K562 (cell line): ENCODE measurements at regions not wholly inside any gene's neighbourhood (a gene's known extent, or its start where the extent isn't known, plus 50 kb on each side); places are given as distances from the start of the nearest gene placed in this dataset.

ENCODE experiments used
- CTCF ChIP-seq, 3 experiments: IDR thresholded peaks in 2 of 3; conservative IDR thresholded peaks in 1 of 3; 2 replicates each; pipeline ENCODE4 v1.5.1; 2011 to 2012; ENCODE audit warnings: low read length in 3 of 3, mild to moderate bottlenecking in 3 of 3, control low read depth in 2 of 3, improper control_type of control experiment in 1 of 3, inconsistent platforms in 1 of 3, low read depth in 1 of 3, mixed read lengths in 1 of 3, moderate library complexity in 1 of 3; ENCODE audit not compliant: insufficient read depth in 2 of 3
- HMG20A ChIP-seq: fragments of 450-650 bp; formaldehyde crosslinking; conservative IDR thresholded peaks from 2 replicates; pipeline ENCODE4 v1.4.0; 2020; ENCODE audit warnings: mild to moderate bottlenecking, mixed read lengths
- MXI1 ChIP-seq: IDR thresholded peaks from 2 replicates; pipeline ENCODE4 v1.6.1; 2011; ENCODE audit warnings: low read depth, mild to moderate bottlenecking, improper control_type of control experiment, low read length
- NR0B1 ChIP-seq: fragments of 450-650 bp; IDR thresholded peaks from one replicate; pipeline ENCODE4 v1.6.1; 2018; ENCODE audit warnings: mild to moderate bottlenecking, moderate library complexity; ENCODE audit not compliant: partially characterized antibody
- RAD21 ChIP-seq, 2 experiments: fragments of 250-450 bp in 1 of 2; fragments of 450-650 bp in 1 of 2; sonication (Bioruptor Pico) in 1 of 2; formaldehyde crosslinking in 1 of 2; IDR thresholded peaks in 1 of 2; conservative IDR thresholded peaks in 1 of 2; 2 replicates each; pipeline versions ENCODE4 v1.4.0 to v1.8.0; 2020 to 2022; ENCODE audit warnings: mild to moderate bottlenecking in 2 of 2, moderate library complexity in 1 of 2
- TOE1 ChIP-seq, 2 experiments: fragments of 450-650 bp in 1 of 2; sonication (generic) in 1 of 2; formaldehyde crosslinking in 1 of 2; IDR thresholded peaks; 2 replicates each; pipeline versions ENCODE4 v1.7.1 to v1.8.0; 2016 to 2022; ENCODE audit warnings: borderline replicate concordance in 2 of 2, mild to moderate bottlenecking in 2 of 2, antibody characterized with exemption in 1 of 2, inconsistent platforms in 1 of 2, low read depth in 1 of 2, missing genetic modification reagents in 1 of 2, moderate library complexity in 1 of 2
- YY1 ChIP-seq, 3 experiments: IDR thresholded peaks; 2 replicates each; pipeline ENCODE4 v1.6.1; 2011; ENCODE audit warnings: low read length in 2 of 3, mild to moderate bottlenecking in 2 of 3, moderate library complexity in 2 of 3, borderline replicate concordance in 1 of 3, control low read depth in 1 of 3, low read depth in 1 of 3; ENCODE audit not compliant: insufficient read depth in 3 of 3, insufficient replicate concordance in 2 of 3, control insufficient read depth in 1 of 3, insufficient read length in 1 of 3; ENCODE audit errors: extremely low read depth in 1 of 3
- ZNF232 ChIP-seq: sonication (generic); formaldehyde crosslinking; IDR thresholded peaks from 2 replicates; pipeline ENCODE4 v1.8.0; 2022; ENCODE audit warnings: mild to moderate bottlenecking, missing genetic modification reagents
- TF ChIP-seq, protein P1 (sequence below), 2 experiments: fragments of 450-650 bp in 1 of 2; sonication (generic) in 1 of 2; formaldehyde crosslinking in 1 of 2; IDR thresholded peaks in 1 of 2; conservative IDR thresholded peaks in 1 of 2; 2 replicates each; pipeline versions ENCODE4 v1.6.1 to v1.8.1; 2016 to 2023; ENCODE audit warnings: mild to moderate bottlenecking in 2 of 2, moderate library complexity in 2 of 2, inconsistent platforms in 1 of 2, missing genetic modification reagents in 1 of 2

GRCh38 chr6:27747637-27748036 lies 164.6 kb downstream of the OR2B2 start:
- TF ChIP-seq TOE1 (IDR thresholded peaks at IDR 0.05; ENCODE audit: borderline replicate concordance): no peak
- no peak for TF ChIP-seq TOE1 (CRISPR knock-in tag; IDR thresholded peaks at IDR 0.05; ENCODE audit: borderline replicate concordance, low read depth)
- no peak for TF ChIP-seq YY1 (IDR thresholded peaks at IDR 0.05; ENCODE audit: borderline replicate concordance in 1 of 3, control insufficient read depth in 1 of 3, extremely low read depth in 1 of 3, insufficient read depth in 3 of 3, insufficient read length in 1 of 3, insufficient replicate concordance in 2 of 3, low read depth in 1 of 3, low read length in 2 of 3)
- no peak for TF ChIP-seq MXI1
- TF ChIP-seq, protein P1, sequence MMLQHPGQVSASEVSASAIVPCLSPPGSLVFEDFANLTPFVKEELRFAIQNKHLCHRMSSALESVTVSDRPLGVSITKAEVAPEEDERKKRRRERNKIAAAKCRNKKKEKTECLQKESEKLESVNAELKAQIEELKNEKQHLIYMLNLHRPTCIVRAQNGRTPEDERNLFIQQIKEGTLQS (IDR thresholded peaks at IDR 0.05): no peak
- TF ChIP-seq, protein P1 (CRISPR knock-in tag; conservative IDR thresholded peaks at IDR 0.05): no peak
- no peak for TF ChIP-seq HMG20A (CRISPR knock-in tag)
- no peak for TF ChIP-seq ZNF232
- no peak for TF ChIP-seq CTCF (IDR thresholded peaks at IDR 0.05 in 2 of 3, conservative IDR thresholded peaks at IDR 0.05 in 1 of 3; ENCODE audit: insufficient read depth in 2 of 3, low read depth in 1 of 3, low read length in 3 of 3)
- no peak for TF ChIP-seq RAD21 (CRISPR knock-in tag; conservative IDR thresholded peaks at IDR 0.05 in 1 of 2, IDR thresholded peaks at IDR 0.05 in 1 of 2)
- no peak for TF ChIP-seq NR0B1
